ENCODE measurements at regions not wholly inside any gene's neighbourhood (a gene's known extent, or its start where the extent isn't known, plus 50 kb on each side); places are given as distances from the start of the nearest gene placed in this dataset.

DNA sequence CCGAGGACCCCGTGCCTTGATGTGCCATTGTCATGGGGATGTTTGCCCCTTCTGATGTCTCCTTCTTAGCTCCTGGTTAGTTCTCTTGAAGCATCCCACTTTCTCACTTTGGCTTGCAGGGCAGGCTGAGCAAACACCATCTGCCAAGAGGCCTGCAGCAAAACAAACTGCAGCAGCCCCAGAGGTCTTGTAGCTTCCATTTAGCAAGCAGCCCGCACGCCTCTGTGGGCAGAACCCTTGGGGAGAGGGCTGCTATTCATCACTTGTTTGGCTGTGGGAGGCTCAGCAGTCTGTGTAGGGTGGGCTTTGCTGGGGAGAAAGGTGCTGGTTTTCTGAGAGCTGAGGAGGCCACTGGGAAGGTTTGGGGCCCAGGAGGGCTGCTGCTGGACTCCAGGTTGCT is 56.7 kb downstream of the KCNC4 start:
- TF ChIP-seq, protein P1, sequence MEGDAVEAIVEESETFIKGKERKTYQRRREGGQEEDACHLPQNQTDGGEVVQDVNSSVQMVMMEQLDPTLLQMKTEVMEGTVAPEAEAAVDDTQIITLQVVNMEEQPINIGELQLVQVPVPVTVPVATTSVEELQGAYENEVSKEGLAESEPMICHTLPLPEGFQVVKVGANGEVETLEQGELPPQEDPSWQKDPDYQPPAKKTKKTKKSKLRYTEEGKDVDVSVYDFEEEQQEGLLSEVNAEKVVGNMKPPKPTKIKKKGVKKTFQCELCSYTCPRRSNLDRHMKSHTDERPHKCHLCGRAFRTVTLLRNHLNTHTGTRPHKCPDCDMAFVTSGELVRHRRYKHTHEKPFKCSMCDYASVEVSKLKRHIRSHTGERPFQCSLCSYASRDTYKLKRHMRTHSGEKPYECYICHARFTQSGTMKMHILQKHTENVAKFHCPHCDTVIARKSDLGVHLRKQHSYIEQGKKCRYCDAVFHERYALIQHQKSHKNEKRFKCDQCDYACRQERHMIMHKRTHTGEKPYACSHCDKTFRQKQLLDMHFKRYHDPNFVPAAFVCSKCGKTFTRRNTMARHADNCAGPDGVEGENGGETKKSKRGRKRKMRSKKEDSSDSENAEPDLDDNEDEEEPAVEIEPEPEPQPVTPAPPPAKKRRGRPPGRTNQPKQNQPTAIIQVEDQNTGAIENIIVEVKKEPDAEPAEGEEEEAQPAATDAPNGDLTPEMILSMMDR (conservative IDR thresholded peaks at IDR 0.05; ENCODE audit: low read depth, low read length) = no peak
- no peak for TF ChIP-seq EZH2phosphoT487 (IDR thresholded peaks at IDR 0.05; ENCODE audit: borderline replicate concordance, low read length)
